Panc1 (cell line): ENCODE measurements at regions not wholly inside any gene's neighbourhood (a gene's known extent, or its start where the extent isn't known, plus 50 kb on each side); places are given as distances from the start of the nearest gene placed in this dataset.

Experiments
- ATAC-seq: fragments of 200-7000 bp; cut with Tn5 transposase; 2 replicates; pipeline ENCODE4 v1.9.1; 2020; ENCODE audit warnings: mild to moderate bottlenecking, moderate library complexity
- BruUV-seq: library from RNA; stranded (reverse); fragments of 400-500 nt; replicated peaks from 2 replicates; lab custom pipeline; 2021; lab: Mats Ljungman, UMichigan
- CTCF ChIA-PET: fragments of 300-600 bp; sonication (Branson Sonifier 250); formaldehyde crosslinking; loops from one replicate; lab custom pipeline; 2022; ENCODE audit warnings: antibody characterized with exemption; lab: Charles Lee
- POLR2A ChIA-PET: fragments of 300-600 bp; sonication (Branson Sonifier 250); formaldehyde crosslinking; loops from one replicate; lab custom pipeline; 2022; ENCODE audit warnings: antibody characterized with exemption; lab: Charles Lee
- DNase-seq: peaks from one replicate; pipeline ENCODE4 v3.0.0-alpha.2; 2010; ENCODE audit warnings: low read depth, low spot score
- H3K27ac ChIP-seq: 2 replicates; pipeline ENCODE4 v1.5.1; 2011; ENCODE audit warnings: mild to moderate bottlenecking, low read length, inconsistent platforms
- H3K27me3 ChIP-seq: fragments of 200-500 bp; sonication (Bioruptor generic); 2 replicates; pipeline ENCODE4 v1.6.0; 2014; ENCODE audit warnings: low read length, inconsistent platforms; ENCODE audit not compliant: control insufficient read depth, insufficient read depth
- H3K36me3 ChIP-seq: fragments of 200-500 bp; sonication (Bioruptor generic); 2 replicates; pipeline ENCODE4 v1.5.1; 2014; ENCODE audit warnings: inconsistent platforms, mild to moderate bottlenecking, low read length, moderate library complexity; ENCODE audit not compliant: control insufficient read depth, insufficient read depth
- H3K4me1 ChIP-seq: 2 replicates; pipeline ENCODE4 v1.5.1; 2011; ENCODE audit warnings: inconsistent platforms, mild to moderate bottlenecking, low read length, moderate library complexity; ENCODE audit not compliant: control insufficient read depth, insufficient read depth
- H3K4me3 ChIP-seq, 2 experiments: 2 replicates each; pipeline ENCODE4 v1.5.1; 2011 to 2012; ENCODE audit warnings: low read depth in 2 of 2, low read length in 2 of 2, mild to moderate bottlenecking in 2 of 2, inconsistent platforms in 1 of 2, moderate library complexity in 1 of 2
- H3K9me3 ChIP-seq: fragments of 200-500 bp; sonication (Bioruptor generic); 2 replicates; pipeline ENCODE4 v1.5.1; 2014; ENCODE audit warnings: low read depth, mild to moderate bottlenecking, inconsistent platforms, low read length, moderate library complexity; ENCODE audit not compliant: control insufficient read depth, insufficient read depth
- CTCF ChIP-seq: fragments of 450-650 bp; IDR thresholded peaks from 2 replicates; pipeline ENCODE4 v1.5.1; 2017; ENCODE audit warnings: mild to moderate bottlenecking
- POLR2AphosphoS5 ChIP-seq: IDR thresholded peaks from 2 replicates; pipeline ENCODE4 v1.6.1; 2012; ENCODE audit warnings: mild to moderate bottlenecking, low read depth, low read length, moderate library complexity
- REST ChIP-seq, 2 experiments: IDR thresholded peaks; 2 replicates each; pipeline ENCODE4 v1.6.1; 2011 to 2012; ENCODE audit warnings: low read depth in 2 of 2, control low read depth in 1 of 2, low read length in 1 of 2, mild to moderate bottlenecking in 1 of 2, moderate library complexity in 1 of 2; ENCODE audit not compliant: insufficient read depth in 1 of 2
- SIN3A ChIP-seq: IDR thresholded peaks from 2 replicates; pipeline ENCODE4 v1.6.1; 2012; ENCODE audit warnings: low read depth, mild to moderate bottlenecking, low read length, moderate library complexity, borderline replicate concordance; ENCODE audit not compliant: insufficient read depth
- TCF7L2 ChIP-seq: IDR thresholded peaks from 2 replicates; pipeline ENCODE4 v1.6.1; 2011; ENCODE audit warnings: mild to moderate bottlenecking, low read depth, low read length, inconsistent platforms
- in situ Hi-C: cut with HindIII; loops from 2 replicates; pipeline ENCODE4 v1.10.0; 2016; ENCODE audit warnings: low sequenced_read_pairs, low pct_unique_long_range_greater_than_20kb
- intact Hi-C: fragments of 100-400 bp; cut with micrococcal nuclease; formaldehyde crosslinking; loops from one replicate; pipeline ENCODE4 v1.10.0; 2022; ENCODE audit not compliant: unreplicated experiment

GRCh38 chr13:40288259-40288658 lies 378.2 kb downstream of the FOXO1 start:
- Histone ChIP-seq H3K9me3 (no peaks in the 10 kb centered on the region), H3K27me3 (no peaks in the 10 kb centered on the region), H3K27ac (no peak overlapping the region), H3K36me3 (no peaks in the 10 kb centered on the region), H3K4me1 (no peaks in the 10 kb centered on the region), H3K4me3 (no peak overlapping the region)
- intact Hi-C loops (no loop called here), in situ Hi-C loops (no loop called here)
- ATAC-seq: no peak
- DNase-seq: no peak
- ChIA-PET CTCF (no interaction called here), POLR2A (no interaction called here)
- BruUV-seq: no TSS peak
- no peak for TF ChIP-seq REST (IDR thresholded peaks at IDR 0.05; ENCODE audit: insufficient read depth in 1 of 2, low read depth in 2 of 2, low read length in 1 of 2)
- no peak for TF ChIP-seq TCF7L2

GRCh38 chr13:40290758-40291157 lies 375.7 kb downstream of the FOXO1 start:
- Histone ChIP-seq H3K27me3 (no peaks in the 10 kb centered on the region), H3K9me3 (no peaks in the 10 kb centered on the region), H3K4me1 (no peaks in the 10 kb centered on the region), H3K4me3 (no peak overlapping the region), H3K36me3 (no peaks in the 10 kb centered on the region), H3K27ac (no peak overlapping the region)
- ChIA-PET CTCF (no interaction called here), POLR2A (no interaction called here)
- ATAC-seq (no peak), DNase-seq (no peak)
- no peak for TF ChIP-seq POLR2AphosphoS5
- in situ Hi-C loops (no loop called here), intact Hi-C loops (no loop called here)
- BruUV-seq: no TSS peak

GRCh38 chr13:40292108-40292507 lies 374.3 kb downstream of the FOXO1 start:
- DNase-seq (no peak), ATAC-seq (no peak)
- Histone ChIP-seq H3K27me3 (no peaks in the 10 kb centered on the region), H3K27ac (no peak overlapping the region), H3K36me3 (no peaks in the 10 kb centered on the region), H3K4me1 (no peaks in the 10 kb centered on the region), H3K4me3 (no peak overlapping the region), H3K9me3 (no peaks in the 10 kb centered on the region)
- ChIA-PET CTCF (interaction anchor here (0.6 kb wide), 1 partner anchor 951 kb away, joined by 11 read pairs; no protein-coding TSS in a partner anchor), POLR2A (no interaction called here)
- BruUV-seq: no TSS peak
- intact Hi-C loops (no loop called here), in situ Hi-C loops (no loop called here)
- TF ChIP-seq CTCF: no peak
- TF ChIP-seq REST (IDR thresholded peaks at IDR 0.05; ENCODE audit: insufficient read depth in 1 of 2, low read depth in 2 of 2, low read length in 1 of 2): no peak
- no peak for TF ChIP-seq SIN3A
- TF ChIP-seq TCF7L2: no peak
- no peak for TF ChIP-seq POLR2AphosphoS5
